Thoracic aorta (tissue), 2 donors: ENCODE measurements at regions not wholly inside any gene's neighbourhood (a gene's known extent, or its start where the extent isn't known, plus 50 kb on each side); places are given as distances from the start of the nearest gene placed in this dataset.

Experiments used
- ATAC-seq: fragments of 150-250 bp; one replicate; pipeline ENCODE4 v1.8.0; 2017; ENCODE audit warnings: low read depth; ENCODE audit not compliant: insufficient number of reproducible peaks, low FRiP score
- DNase-seq: peaks from one replicate; pipeline ENCODE4 v3.0.0-alpha.2; 2020; ENCODE audit warnings: low spot score
- H3K27ac ChIP-seq, 2 donors: fragments of 200-600 bp; sonication (generic); 1 replicate in 1 of 2; 2 replicates in 1 of 2; pipeline ENCODE4 v1.5.1; 2016; ENCODE audit warnings: mild to moderate bottlenecking in 2 of 2, moderate library complexity in 2 of 2
- H3K27me3 ChIP-seq: fragments of 200-600 bp; sonication (generic); replicated peaks from 2 replicates; pipeline ENCODE4 v1.6.0; 2016; ENCODE audit warnings: mild to moderate bottlenecking; ENCODE audit not compliant: insufficient read depth
- H3K36me3 ChIP-seq: fragments of 200-600 bp; sonication (generic); one replicate; pipeline ENCODE4 v1.5.1; 2016
- H3K4me1 ChIP-seq, 2 donors: fragments of 200-600 bp; sonication (generic); 1 replicate in 1 of 2; 2 replicates in 1 of 2; pipeline versions ENCODE4 v1.5.1 to v1.6.0; 2016; ENCODE audit warnings: low read depth in 2 of 2, mild to moderate bottlenecking in 1 of 2; ENCODE audit not compliant: control insufficient read depth in 1 of 2
- H3K4me3 ChIP-seq: fragments of 200-600 bp; sonication (generic); 2 replicates; pipeline ENCODE4 v1.5.1; 2016; ENCODE audit warnings: mild to moderate bottlenecking
- H3K9me3 ChIP-seq: fragments of 200-600 bp; sonication (generic); 2 replicates; pipeline ENCODE4 v1.5.1; 2016
- TF ChIP-seq, protein P1 (sequence below): fragments of 200-600 bp; sonication (generic); IDR thresholded peaks from one replicate; pipeline ENCODE4 v1.5.1; 2019; ENCODE audit warnings: antibody characterized with exemption

GRCh38 chr13:86438034-86438433, 638.8 kb upstream of the SLITRK6 start:
- no peak for DNase-seq
- ATAC-seq = no peak
- H3K27me3 ChIP-seq = no peaks in the 10 kb centered on the region
- no peak overlapping the region for H3K4me3 ChIP-seq
- no peaks in the 10 kb centered on the region for H3K9me3 ChIP-seq
- TF ChIP-seq, protein P1, sequence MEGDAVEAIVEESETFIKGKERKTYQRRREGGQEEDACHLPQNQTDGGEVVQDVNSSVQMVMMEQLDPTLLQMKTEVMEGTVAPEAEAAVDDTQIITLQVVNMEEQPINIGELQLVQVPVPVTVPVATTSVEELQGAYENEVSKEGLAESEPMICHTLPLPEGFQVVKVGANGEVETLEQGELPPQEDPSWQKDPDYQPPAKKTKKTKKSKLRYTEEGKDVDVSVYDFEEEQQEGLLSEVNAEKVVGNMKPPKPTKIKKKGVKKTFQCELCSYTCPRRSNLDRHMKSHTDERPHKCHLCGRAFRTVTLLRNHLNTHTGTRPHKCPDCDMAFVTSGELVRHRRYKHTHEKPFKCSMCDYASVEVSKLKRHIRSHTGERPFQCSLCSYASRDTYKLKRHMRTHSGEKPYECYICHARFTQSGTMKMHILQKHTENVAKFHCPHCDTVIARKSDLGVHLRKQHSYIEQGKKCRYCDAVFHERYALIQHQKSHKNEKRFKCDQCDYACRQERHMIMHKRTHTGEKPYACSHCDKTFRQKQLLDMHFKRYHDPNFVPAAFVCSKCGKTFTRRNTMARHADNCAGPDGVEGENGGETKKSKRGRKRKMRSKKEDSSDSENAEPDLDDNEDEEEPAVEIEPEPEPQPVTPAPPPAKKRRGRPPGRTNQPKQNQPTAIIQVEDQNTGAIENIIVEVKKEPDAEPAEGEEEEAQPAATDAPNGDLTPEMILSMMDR = no peak
- H3K4me1 ChIP-seq = no peaks in the 10 kb centered on the region
- H3K36me3 ChIP-seq = no peaks in the 10 kb centered on the region
- no peak overlapping the region for H3K27ac ChIP-seq

DNA sequence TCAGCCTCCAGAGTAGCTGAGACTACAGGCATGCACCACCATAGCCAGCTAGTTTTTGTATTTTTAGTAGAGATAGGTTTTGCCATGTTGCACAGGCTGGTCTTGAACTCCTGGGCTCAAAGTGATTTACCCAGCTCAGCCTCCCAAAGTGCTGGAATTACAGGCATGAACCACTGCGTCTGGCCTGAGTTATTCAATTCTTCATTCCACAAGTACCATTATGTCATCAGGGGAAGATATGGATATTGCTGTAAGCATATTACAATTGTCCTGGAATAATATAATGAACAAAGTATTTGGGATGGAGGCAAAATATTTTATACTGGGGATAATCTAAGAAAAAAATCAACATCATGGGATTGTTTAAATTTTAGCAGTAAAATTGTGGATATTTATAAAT, 646.0 kb upstream of the SLITRK6 start:
- no peak overlapping the region for H3K4me3 ChIP-seq
- H3K9me3 ChIP-seq = no peaks in the 10 kb centered on the region
- ATAC-seq = no peak
- TF ChIP-seq, protein P1 = no peak
- no peaks in the 10 kb centered on the region for H3K36me3 ChIP-seq
- DNase-seq = no peak
- no peak overlapping the region for H3K27ac ChIP-seq
- H3K4me1 ChIP-seq = no peaks in the 10 kb centered on the region
- no peaks in the 10 kb centered on the region for H3K27me3 ChIP-seq

DNA sequence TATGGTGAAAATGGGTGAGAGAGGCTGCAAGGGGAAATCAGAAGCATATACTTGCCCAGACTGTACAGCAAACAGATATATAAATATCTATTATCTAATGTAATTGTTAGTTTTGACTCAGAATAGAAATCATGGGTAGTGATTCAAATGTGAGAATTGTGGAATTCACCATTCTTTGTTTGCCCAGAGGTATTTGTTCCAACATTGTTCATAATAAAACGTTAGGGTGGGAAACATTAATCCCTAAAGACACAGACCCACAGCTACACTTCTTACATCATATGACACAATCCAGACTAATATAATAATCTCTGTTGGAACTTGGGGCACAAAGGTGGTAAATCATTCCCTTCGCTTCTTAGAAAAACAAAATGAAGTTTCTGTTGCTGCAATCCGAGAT, 646.5 kb upstream of the SLITRK6 start:
- H3K36me3 ChIP-seq = no peaks in the 10 kb centered on the region
- TF ChIP-seq, protein P1 = no peak
- H3K4me1 ChIP-seq = no peaks in the 10 kb centered on the region
- no peak overlapping the region for H3K27ac ChIP-seq
- no peaks in the 10 kb centered on the region for H3K9me3 ChIP-seq
- H3K4me3 ChIP-seq = no peak overlapping the region
- DNase-seq (no peak), ATAC-seq (no peak)
- H3K27me3 ChIP-seq = no peaks in the 10 kb centered on the region

DNA sequence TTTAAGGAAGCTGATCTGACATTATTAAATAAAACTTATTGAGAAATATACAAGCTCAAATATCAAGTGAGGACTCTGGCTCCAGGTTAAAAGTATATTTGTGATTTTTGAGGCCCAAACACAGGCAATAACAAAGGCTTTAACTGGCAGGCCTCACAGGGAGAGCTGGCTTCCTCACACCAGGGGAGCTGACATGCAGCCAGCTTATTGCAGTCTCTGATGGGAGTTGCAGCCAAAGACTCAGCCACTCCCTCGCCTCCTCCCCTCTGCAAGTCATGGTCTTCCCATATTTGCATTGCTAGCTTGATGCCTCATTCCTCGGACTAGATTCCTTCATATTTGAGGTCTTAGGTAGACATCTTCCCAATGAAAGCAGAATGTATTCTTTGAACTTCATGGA, 647.1 kb upstream of the SLITRK6 start:
- no peaks in the 10 kb centered on the region for H3K36me3 ChIP-seq
- TF ChIP-seq, protein P1 = no peak
- H3K9me3 ChIP-seq = no peaks in the 10 kb centered on the region
- DNase-seq = no peak
- H3K4me3 ChIP-seq = no peak overlapping the region
- no peak for ATAC-seq
- no peaks in the 10 kb centered on the region for H3K4me1 ChIP-seq
- no peaks in the 10 kb centered on the region for H3K27me3 ChIP-seq
- no peak overlapping the region for H3K27ac ChIP-seq

DNA sequence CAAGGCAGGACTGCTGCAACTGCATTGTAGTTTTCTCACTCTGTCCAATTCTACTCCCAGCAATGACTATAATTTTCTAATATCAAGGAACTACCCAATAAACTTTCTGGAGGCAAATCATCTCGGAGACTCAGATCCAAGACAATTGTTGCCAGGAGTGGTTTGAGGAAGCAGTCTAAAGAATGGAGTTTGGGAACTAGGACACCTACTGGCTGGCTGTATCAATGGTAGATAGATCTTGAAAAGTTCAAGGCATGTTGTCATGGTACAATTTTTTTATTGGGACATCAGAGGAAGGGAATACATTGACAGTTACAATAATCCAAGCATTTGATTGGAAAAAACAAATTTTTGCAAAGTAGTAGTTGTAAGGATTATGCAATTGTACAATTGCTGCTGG, 648.3 kb upstream of the SLITRK6 start:
- DNase-seq (no peak), ATAC-seq (no peak)
- Histone ChIP-seq H3K4me3 (no peak overlapping the region), H3K36me3 (no peaks in the 10 kb centered on the region), H3K9me3 (no peaks in the 10 kb centered on the region), H3K27me3 (no peaks in the 10 kb centered on the region), H3K4me1 (no peaks in the 10 kb centered on the region), H3K27ac (no peak overlapping the region)
- TF ChIP-seq, protein P1 = no peak
